ENCODE measurements at regions not wholly inside any gene's neighbourhood (a gene's known extent, or its start where the extent isn't known, plus 50 kb on each side); places are given as distances from the start of the nearest gene placed in this dataset.

GRCh38 chr1:72911656-72912055 lies 629.3 kb upstream of the NEGR1 start:
- no peak for DNase-seq

- DNase-seq: no peak
Measured at GRCh38 chr1:72896256-72896655, 613.9 kb upstream of the NEGR1 start.

- no peak for DNase-seq
Measured at GRCh38 chr1:72892461-72892860, 610.1 kb upstream of the NEGR1 start.

GRCh38 chr1:72891976-72892375 lies 609.6 kb upstream of the NEGR1 start:
- DNase-seq: no peak

- no peak for DNase-seq
Measured at GRCh38 chr1:72885841-72886240, 603.5 kb upstream of the NEGR1 start.

- no peak for DNase-seq
Measured at GRCh38 chr1:72885017-72885416, 602.7 kb upstream of the NEGR1 start.

GRCh38 chr1:72869873-72870272 lies 587.5 kb upstream of the NEGR1 start:
- DNase-seq: no peak

- no peak for DNase-seq
Measured at GRCh38 chr1:72869441-72869840, 587.1 kb upstream of the NEGR1 start.

GRCh38 chr1:72851597-72851996 lies 569.3 kb upstream of the NEGR1 start:
- no peak for DNase-seq

- DNase-seq: no peak
Measured at GRCh38 chr1:72848997-72849396, 566.7 kb upstream of the NEGR1 start.

GRCh38 chr1:72847651-72848050 lies 565.3 kb upstream of the NEGR1 start:
- DNase-seq: no peak

- no peak for DNase-seq
Measured at GRCh38 chr1:72846476-72847278, 564.3 kb upstream of the NEGR1 start.

GRCh38 chr1:72845981-72846380 lies 563.6 kb upstream of the NEGR1 start:
- DNase-seq: no peak

GRCh38 chr1:72845381-72845780 lies 563.0 kb upstream of the NEGR1 start:
- DNase-seq: no peak

- no peak for DNase-seq
Measured at GRCh38 chr1:72837781-72838180, 555.4 kb upstream of the NEGR1 start.

GRCh38 chr1:72830606-72831390 lies 548.5 kb upstream of the NEGR1 start:
- no peak for DNase-seq

- no peak for DNase-seq
Measured at GRCh38 chr1:72827278-72827677, 544.9 kb upstream of the NEGR1 start.

GRCh38 chr1:72804541-72804940 lies 522.2 kb upstream of the NEGR1 start:
- DNase-seq: no peak

GRCh38 chr1:72781038-72781437 lies 498.7 kb upstream of the NEGR1 start:
- no peak for DNase-seq

- no peak for DNase-seq
Measured at GRCh38 chr1:72780212-72780611, 497.9 kb upstream of the NEGR1 start.

GRCh38 chr1:72777918-72778317 lies 495.6 kb upstream of the NEGR1 start:
- DNase-seq: no peak

- DNase-seq: no peak
Measured at GRCh38 chr1:72763481-72763880, 481.1 kb upstream of the NEGR1 start.

GRCh38 chr1:72759486-72759885 lies 477.1 kb upstream of the NEGR1 start:
- no peak for DNase-seq

GRCh38 chr1:72757843-72758242 lies 475.5 kb upstream of the NEGR1 start:
- no peak for DNase-seq
